Ovary (tissue), 3 donors: ENCODE measurements at regions not wholly inside any gene's neighbourhood (a gene's known extent, or its start where the extent isn't known, plus 50 kb on each side); places are given as distances from the start of the nearest gene placed in this dataset.

Experiments used
- CTCF ChIP-seq, 3 donors: fragments of 450-650 bp in 2 of 3; fragments of 200-600 bp in 1 of 3; IDR thresholded peaks; one replicate each; pipeline versions ENCODE4 v1.5.1 to v1.8.0; 2016 to 2022; ENCODE audit warnings: antibody characterized with exemption in 3 of 3, mild to moderate bottlenecking in 1 of 3
- EP300 ChIP-seq: sonication (generic); formaldehyde crosslinking; IDR thresholded peaks from one replicate; pipeline ENCODE4 v1.6.1; 2017; ENCODE audit warnings: antibody characterized with exemption
- POLR2A ChIP-seq: fragments of 450-650 bp; IDR thresholded peaks from one replicate; pipeline ENCODE4 v1.6.1; 2017; ENCODE audit warnings: antibody characterized with exemption, mild to moderate bottlenecking, moderate library complexity
- donor health status: DM: no; HTN: no; CAD: no.

GRCh38 chr7:76121044-76121443 is 73.1 kb downstream of the MDH2 start:
- no peak for TF ChIP-seq CTCF (IDR thresholded peaks at IDR 0.05)
- TF ChIP-seq POLR2A = no peak
- no peak for TF ChIP-seq EP300
